Testis (tissue), 2 donors: ENCODE measurements at regions not wholly inside any gene's neighbourhood (a gene's known extent, or its start where the extent isn't known, plus 50 kb on each side); places are given as distances from the start of the nearest gene placed in this dataset.

Experiments used
- DNase-seq: peaks from one replicate; pipeline ENCODE4 v3.0.0-alpha.2; 2019
- H3K27ac ChIP-seq, 2 donors: fragments of 200-600 bp; sonication (generic); one replicate each; pipeline ENCODE4 v1.5.1; 2019
- H3K27me3 ChIP-seq: fragments of 200-600 bp; sonication (generic); one replicate; pipeline ENCODE4 v1.5.1; 2019
- H3K36me3 ChIP-seq: fragments of 200-600 bp; sonication (generic); one replicate; pipeline ENCODE4 v1.5.1; 2017; ENCODE audit warnings: low read depth; ENCODE audit errors: missing control alignments
- H3K4me1 ChIP-seq: fragments of 200-600 bp; sonication (generic); one replicate; pipeline ENCODE4 v1.5.1; 2019
- H3K4me3 ChIP-seq, 2 donors: fragments of 200-600 bp; sonication (generic); one replicate each; pipeline ENCODE4 v1.5.1; 2017 to 2019
- H3K9me3 ChIP-seq: fragments of 200-600 bp; sonication (generic); one replicate; pipeline ENCODE4 v1.5.1; 2017
- POLR2A ChIP-seq: fragments of 450-650 bp; IDR thresholded peaks from one replicate; pipeline ENCODE4 v1.6.1; 2017; ENCODE audit warnings: antibody characterized with exemption, mild to moderate bottlenecking, moderate library complexity
- WGBS, 2 donors: methylation state at CpG; one replicate each; pipeline ENCODE4 v1.1.5; 2018; 5-methylcytosine and 5-hydroxymethylcytosine counted together
- intact Hi-C: fragments of 100-400 bp; cut with DNase I; formaldehyde crosslinking; loops from one replicate; pipeline ENCODE4 v1.15.1; 2023; ENCODE audit warnings: low total_unique reads
- TF ChIP-seq, protein P1 (sequence below), 3 experiments: fragments of 450-650 bp in 2 of 3; fragments of 200-600 bp in 1 of 3; sonication (generic) in 1 of 3; IDR thresholded peaks; one replicate each; pipeline ENCODE4 v1.5.1; 2016 to 2019; ENCODE audit warnings: antibody characterized with exemption in 3 of 3, mild to moderate bottlenecking in 2 of 3, moderate library complexity in 1 of 3

GRCh38 chr13:91185294-91185863, 162.1 kb upstream of the MIR17HG start:
- WGBS, 2 donors = 30 to 43% methylated on average over 2 of the region's 2 CpGs
- intact Hi-C loops = no loop called here
- no peak for DNase-seq
- H3K4me3 ChIP-seq = no peak overlapping the region
- no peaks in the 10 kb centered on the region for H3K36me3 ChIP-seq
- no peaks in the 10 kb centered on the region for H3K9me3 ChIP-seq
- no peak overlapping the region for H3K27ac ChIP-seq
- TF ChIP-seq, protein P1, sequence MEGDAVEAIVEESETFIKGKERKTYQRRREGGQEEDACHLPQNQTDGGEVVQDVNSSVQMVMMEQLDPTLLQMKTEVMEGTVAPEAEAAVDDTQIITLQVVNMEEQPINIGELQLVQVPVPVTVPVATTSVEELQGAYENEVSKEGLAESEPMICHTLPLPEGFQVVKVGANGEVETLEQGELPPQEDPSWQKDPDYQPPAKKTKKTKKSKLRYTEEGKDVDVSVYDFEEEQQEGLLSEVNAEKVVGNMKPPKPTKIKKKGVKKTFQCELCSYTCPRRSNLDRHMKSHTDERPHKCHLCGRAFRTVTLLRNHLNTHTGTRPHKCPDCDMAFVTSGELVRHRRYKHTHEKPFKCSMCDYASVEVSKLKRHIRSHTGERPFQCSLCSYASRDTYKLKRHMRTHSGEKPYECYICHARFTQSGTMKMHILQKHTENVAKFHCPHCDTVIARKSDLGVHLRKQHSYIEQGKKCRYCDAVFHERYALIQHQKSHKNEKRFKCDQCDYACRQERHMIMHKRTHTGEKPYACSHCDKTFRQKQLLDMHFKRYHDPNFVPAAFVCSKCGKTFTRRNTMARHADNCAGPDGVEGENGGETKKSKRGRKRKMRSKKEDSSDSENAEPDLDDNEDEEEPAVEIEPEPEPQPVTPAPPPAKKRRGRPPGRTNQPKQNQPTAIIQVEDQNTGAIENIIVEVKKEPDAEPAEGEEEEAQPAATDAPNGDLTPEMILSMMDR (IDR thresholded peaks at IDR 0.05) = no peak
- no peak for TF ChIP-seq POLR2A
- H3K4me1 ChIP-seq = no peaks in the 10 kb centered on the region
- no peaks in the 10 kb centered on the region for H3K27me3 ChIP-seq

GRCh38 chr13:91187522-91187921, 160.0 kb upstream of the MIR17HG start:
- no peaks in the 10 kb centered on the region for H3K27me3 ChIP-seq
- no peak overlapping the region for H3K27ac ChIP-seq
- no peaks in the 10 kb centered on the region for H3K4me1 ChIP-seq
- TF ChIP-seq POLR2A = no peak
- TF ChIP-seq, protein P1 (IDR thresholded peaks at IDR 0.05) = no peak
- H3K36me3 ChIP-seq = no peaks in the 10 kb centered on the region
- no peaks in the 10 kb centered on the region for H3K9me3 ChIP-seq
- H3K4me3 ChIP-seq = no peak overlapping the region
- intact Hi-C loops = no loop called here
- DNase-seq = no peak

DNA sequence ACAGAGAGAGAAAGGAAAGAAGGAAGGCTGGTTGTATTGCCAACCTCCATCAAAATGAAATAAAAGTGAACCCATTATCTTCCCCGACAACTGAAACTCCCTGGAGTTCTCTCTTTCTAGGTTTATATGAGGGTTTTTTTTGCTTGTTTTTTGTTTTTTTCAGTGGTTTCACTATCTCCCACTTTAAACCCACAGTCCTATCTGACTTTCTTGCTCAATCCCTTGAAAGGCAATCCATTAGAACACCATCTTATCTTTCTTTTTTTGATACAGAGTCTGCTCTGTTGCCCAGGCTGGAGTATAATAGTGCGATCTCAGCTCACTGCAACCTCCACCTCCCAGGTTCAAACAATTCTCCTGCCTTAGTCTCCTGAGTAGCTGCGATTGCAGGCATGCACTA, 158.0 kb upstream of the MIR17HG start:
- intact Hi-C loops = no loop called here
- Histone ChIP-seq H3K27ac (no peak overlapping the region), H3K27me3 (no peaks in the 10 kb centered on the region), H3K4me3 (no peak overlapping the region), H3K36me3 (no peaks in the 10 kb centered on the region), H3K4me1 (no peaks in the 10 kb centered on the region), H3K9me3 (no peaks in the 10 kb centered on the region)
- 72% methylated on average over 3 of the region's 3 CpGs for WGBS, 2 donors
- TF ChIP-seq POLR2A = no peak
- TF ChIP-seq, protein P1 (IDR thresholded peaks at IDR 0.05) = no peak
- DNase-seq = no peak

- TF ChIP-seq, protein P1 (IDR thresholded peaks at IDR 0.05) = no peak
- no peak for TF ChIP-seq POLR2A
- intact Hi-C loops = no loop called here
Observed at GRCh38 chr13:91193358-91193757, 154.1 kb upstream of the MIR17HG start.

GRCh38 chr13:91195789-91196188, 151.7 kb upstream of the MIR17HG start:
- intact Hi-C loops = no loop called here
- DNase-seq = no peak
- no peaks in the 10 kb centered on the region for H3K27me3 ChIP-seq
- no peaks in the 10 kb centered on the region for H3K9me3 ChIP-seq
- no peak overlapping the region for H3K4me3 ChIP-seq
- H3K4me1 ChIP-seq = no peaks in the 10 kb centered on the region
- H3K27ac ChIP-seq = no peak overlapping the region
- no peak for TF ChIP-seq POLR2A
- TF ChIP-seq, protein P1 (IDR thresholded peaks at IDR 0.05) = no peak
- H3K36me3 ChIP-seq = no peaks in the 10 kb centered on the region
- WGBS, 2 donors = 72 to 84% methylated on average over 2 of the region's 2 CpGs

More at GRCh38 chr13:91193358-91193757, 154.1 kb upstream of the MIR17HG start:
- H3K9me3 ChIP-seq = no peaks in the 10 kb centered on the region
- no peak overlapping the region for H3K27ac ChIP-seq
- DNase-seq = no peak
- no peaks in the 10 kb centered on the region for H3K4me1 ChIP-seq
- no peaks in the 10 kb centered on the region for H3K36me3 ChIP-seq
- 88 to 89% methylated on average over 2 of the region's 2 CpGs for WGBS, 2 donors
- no peak overlapping the region for H3K4me3 ChIP-seq
- H3K27me3 ChIP-seq = no peaks in the 10 kb centered on the region
